ENCODE measurements at regions not wholly inside any gene's neighbourhood (a gene's known extent, or its start where the extent isn't known, plus 50 kb on each side); places are given as distances from the start of the nearest gene placed in this dataset.

- TF ChIP-seq POLR2A (IDR thresholded peaks at IDR 0.05) (no peak), CTCF (IDR thresholded peaks at IDR 0.05) (no peak), EP300 (IDR thresholded peaks at IDR 0.05) (no peak), POLR2AphosphoS5 (IDR thresholded peaks at IDR 0.05) (no peak)
Observed at GRCh38 chrX:36575670-36576069, 432.5 kb upstream of the FAM47C start.
